GM18502 (cell line): ENCODE measurements at regions not wholly inside any gene's neighbourhood (a gene's known extent, or its start where the extent isn't known, plus 50 kb on each side); places are given as distances from the start of the nearest gene placed in this dataset.
"Not testable (repeated sequence)": the region's sequence is repeated elsewhere in the genome, so short reads cannot be mapped to it uniquely, and the experiment has no call there.

Experiments used
- ATAC-seq: cut with Tn5 transposase; IDR thresholded peaks from one replicate; pipeline ENCODE4 v1.9.1; 2021; ENCODE audit warnings: mild to moderate bottlenecking; ENCODE audit not compliant: unreplicated experiment, poor library complexity

DNA sequence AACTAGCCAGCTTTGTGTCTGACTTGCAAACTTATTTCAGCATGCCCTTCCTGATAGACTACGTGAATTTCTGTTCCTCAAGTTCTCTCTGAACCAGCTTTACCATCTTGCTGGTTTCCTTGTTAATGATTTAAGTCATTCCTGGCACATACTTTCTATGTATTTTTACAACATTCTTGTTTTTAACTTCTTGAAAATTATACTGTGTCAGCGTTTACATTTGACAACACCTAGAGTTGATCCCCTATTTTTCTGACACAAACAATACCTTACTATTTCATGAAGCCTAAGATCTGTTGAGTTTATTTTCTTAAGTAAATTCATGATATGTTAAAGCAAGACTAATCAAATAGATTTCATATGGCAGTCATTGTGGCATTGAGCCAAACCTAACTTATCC lies 686.3 kb downstream of the XPNPEP1 start:
- no peak for ATAC-seq

DNA sequence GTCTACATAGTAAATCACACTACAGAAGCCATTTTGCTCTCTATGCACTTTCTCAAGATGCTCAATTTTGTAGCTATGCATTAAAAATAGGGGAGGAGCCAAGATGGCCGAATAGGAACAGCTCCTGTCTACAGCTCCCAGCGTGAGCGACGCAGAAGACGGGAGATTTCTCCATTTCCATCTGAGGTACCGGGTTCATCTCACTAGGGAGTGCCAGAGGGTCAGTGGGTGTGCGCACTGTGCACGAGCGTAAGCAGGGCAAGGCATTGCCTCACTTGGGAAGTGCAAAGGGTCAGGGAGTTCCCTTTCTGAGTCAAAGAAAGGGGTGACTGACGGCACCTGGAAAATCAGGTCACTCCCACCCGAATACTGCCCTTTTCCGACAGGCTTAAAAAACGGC lies 699.8 kb downstream of the XPNPEP1 start:
- ATAC-seq, result not testable (repeated sequence)

- no peak for ATAC-seq
These were observed 703.2 kb downstream of the XPNPEP1 start for GRCh38 chr10:109219935-109220605.

DNA sequence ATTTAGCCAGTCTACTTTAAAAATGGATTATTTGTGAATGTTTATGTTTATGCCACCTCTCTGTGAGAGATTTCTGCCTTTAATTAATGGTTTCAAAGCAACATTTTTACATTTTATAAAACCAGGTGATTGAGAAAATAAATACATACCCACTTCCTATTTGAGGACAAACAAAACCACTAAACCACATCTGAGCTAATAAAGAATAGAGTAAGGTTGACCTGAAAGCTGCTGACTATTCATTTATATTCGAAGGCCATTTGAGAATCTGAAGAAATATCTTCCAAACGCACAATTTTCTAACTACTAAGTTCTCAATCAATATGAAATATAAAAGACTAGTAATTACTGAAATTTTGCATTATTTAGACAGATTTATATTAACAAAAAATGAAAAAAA lies 705.1 kb downstream of the XPNPEP1 start:
- no peak for ATAC-seq

DNA sequence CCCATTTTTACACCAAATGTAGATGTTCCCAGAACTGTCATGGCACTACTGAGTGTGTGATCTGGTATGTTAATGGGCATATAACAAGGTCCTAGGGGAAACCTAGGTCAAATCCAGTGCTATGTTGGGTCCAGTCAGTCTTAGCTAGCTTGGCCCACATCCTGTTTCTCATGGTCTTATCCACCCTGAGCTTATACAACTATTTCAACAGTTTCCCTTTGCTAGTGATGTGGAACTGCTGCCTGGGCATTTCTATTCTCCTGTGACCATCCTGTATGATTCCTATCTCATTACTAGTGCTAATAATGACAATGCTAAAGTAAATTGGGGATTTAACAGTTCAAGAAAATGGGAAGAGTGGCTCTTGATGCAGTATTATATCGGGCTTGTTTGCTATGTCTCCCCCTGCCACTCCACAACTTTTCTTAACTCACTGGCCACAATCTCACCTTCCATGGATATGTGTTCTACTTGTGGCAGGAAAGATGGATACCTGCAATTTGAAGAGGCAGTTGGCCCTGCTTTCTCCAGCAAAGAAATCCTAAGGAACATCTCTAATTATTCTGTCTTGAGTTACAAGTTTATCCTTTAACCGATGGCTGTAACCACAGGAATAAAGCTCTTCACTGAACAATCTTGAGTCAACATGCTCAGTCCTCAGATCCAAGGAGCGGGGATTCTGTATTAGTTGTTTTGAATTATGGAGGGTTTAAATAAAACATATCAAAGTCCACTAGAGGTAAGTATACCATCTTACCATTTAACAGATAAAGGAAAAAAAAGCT lies 707.8 kb downstream of the XPNPEP1 start:
- ATAC-seq, result no peak

- not testable (repeated sequence) for ATAC-seq
These were observed 708.4 kb downstream of the XPNPEP1 start for GRCh38 chr10:109214891-109215290.

- ATAC-seq, result no peak
These were observed 716.0 kb downstream of the XPNPEP1 start for GRCh38 chr10:109207361-109207760.

DNA sequence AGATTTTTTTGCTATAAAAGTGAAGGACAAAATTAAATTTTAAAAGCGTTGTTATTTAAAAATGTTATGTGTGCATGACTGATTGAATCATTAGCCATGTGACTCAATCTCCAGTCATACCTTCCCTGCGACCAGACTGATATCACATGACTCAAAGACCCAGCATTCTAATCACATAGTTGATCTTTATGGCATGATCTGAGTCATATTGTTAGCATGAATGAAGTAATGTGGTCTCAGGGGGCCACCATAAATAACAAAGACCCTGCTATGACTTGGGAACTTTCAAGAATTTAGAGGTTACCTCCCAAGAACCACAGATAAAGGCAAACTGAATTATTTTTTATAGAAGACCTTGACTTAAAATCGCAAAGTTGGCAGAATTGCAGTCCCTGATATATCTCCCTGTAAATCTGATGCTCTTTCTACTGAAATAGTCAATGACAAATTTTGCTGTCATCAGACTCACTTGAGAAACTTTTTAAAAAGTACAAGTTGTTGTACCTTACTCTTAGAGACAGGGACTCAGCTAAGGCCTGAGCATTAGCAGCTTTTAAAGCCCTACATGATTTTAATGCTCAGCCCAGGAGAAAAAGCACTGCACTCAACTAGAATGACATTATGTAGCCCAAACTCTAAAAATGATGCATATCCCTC lies 717.3 kb downstream of the XPNPEP1 start:
- ATAC-seq, result no peak

- ATAC-seq, result no peak
These were observed 719.5 kb downstream of the XPNPEP1 start for GRCh38 chr10:109203646-109204353.

DNA sequence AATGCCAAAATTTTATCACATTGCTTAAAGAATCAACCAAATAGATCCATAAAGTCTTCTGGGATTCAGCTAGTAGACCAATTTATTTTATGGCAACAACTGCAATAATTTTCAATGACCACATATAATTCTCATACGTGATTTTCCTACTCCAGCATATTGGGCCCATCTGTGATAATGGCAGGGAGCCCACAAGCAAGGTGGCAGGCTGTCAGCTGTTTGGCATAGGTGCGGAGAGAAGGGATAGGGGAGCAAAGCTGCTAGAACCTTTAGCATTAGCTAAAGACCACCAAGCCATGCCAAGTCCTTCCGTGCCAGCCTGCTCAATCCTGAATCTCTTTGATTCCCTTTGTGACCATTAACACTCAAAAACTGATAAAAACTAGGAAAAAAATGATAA lies 721.2 kb downstream of the XPNPEP1 start:
- no peak for ATAC-seq

- ATAC-seq, result no peak
These were observed 722.7 kb downstream of the XPNPEP1 start for GRCh38 chr10:109200646-109201045.

DNA sequence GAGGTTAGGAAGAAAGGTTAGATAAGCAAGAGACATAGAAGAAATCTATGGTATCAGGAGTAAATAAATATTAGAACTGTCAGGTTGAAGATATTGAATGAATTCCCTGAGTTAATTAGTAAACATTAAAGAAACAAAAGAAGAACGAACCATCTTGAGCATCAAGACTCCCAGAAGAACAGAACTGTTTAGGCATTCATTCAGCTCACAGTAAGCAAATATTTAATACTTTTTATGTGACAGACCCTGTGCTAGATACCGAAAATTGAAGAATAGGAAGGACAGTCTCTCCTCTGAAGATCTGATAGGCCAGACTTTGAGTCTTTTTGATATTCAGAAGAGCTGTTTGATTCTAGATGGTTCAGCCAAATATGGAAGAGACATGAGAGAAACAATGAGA lies 731.5 kb downstream of the XPNPEP1 start:
- ATAC-seq, result no peak

GRCh38 chr10:109191341-109191740 lies 732.0 kb downstream of the XPNPEP1 start:
- no peak for ATAC-seq

GRCh38 chr10:109187677-109188076 lies 735.6 kb downstream of the XPNPEP1 start:
- ATAC-seq, result no peak

GRCh38 chr10:109183366-109183765 lies 739.9 kb downstream of the XPNPEP1 start:
- no peak for ATAC-seq

DNA sequence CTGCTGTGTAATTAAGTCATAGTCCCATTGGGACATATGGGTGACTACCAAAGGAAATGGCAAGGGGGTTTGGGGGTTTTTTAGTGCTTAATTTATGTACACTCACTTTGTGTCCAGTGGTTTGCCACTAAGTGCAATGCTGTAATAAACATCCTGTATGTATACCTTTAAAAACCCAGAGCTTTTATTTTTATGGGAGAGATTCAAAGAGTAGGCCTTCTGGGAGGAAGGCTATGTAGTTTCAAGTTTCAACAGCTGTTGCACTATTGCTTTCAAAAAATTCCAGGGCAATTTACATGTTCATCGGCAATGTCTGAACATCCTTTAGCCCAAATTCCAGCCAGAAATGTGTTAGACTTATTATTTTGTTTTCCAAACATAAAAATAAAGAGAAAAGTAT lies 744.7 kb downstream of the XPNPEP1 start:
- ATAC-seq, result no peak

DNA sequence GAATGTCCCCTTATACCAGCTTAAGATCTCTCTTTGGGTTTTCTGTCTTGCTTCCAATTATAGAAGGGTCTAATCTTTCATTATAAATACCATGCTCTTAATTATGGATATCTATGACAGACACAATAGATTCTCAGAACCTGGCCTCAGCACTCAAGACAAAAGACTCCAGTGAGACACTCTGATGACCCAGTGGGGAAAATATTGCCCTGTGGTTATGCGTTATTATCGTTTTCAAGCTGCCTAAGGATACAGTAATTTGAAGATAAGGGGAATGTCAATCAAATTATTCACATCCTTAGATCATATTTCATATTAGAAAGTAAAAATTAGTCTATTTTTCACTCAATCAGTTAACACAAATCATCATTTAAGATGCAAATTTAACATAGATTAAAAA lies 748.8 kb downstream of the XPNPEP1 start:
- no peak for ATAC-seq

DNA sequence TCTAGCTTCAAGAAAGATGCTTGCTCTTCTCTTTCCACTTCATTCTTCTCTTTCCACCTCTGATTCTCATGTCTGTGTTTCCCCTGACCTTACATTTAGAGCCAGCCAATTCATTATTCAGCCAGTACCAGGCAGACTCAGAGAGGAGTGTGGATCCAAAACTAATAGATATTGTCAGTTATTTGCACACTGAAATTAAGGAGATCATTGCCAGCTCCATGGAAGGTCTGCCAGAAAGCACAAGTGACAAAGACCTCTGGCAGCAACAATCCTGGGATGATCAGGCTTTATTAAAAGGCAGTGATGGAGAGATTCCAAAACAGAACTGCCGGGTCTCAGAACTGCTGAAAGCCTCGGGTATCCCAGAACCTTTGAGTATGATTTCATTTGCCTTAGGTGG lies 749.4 kb downstream of the XPNPEP1 start:
- ATAC-seq, result no peak

GRCh38 chr10:109173121-109173520 lies 750.2 kb downstream of the XPNPEP1 start:
- ATAC-seq, result no peak

DNA sequence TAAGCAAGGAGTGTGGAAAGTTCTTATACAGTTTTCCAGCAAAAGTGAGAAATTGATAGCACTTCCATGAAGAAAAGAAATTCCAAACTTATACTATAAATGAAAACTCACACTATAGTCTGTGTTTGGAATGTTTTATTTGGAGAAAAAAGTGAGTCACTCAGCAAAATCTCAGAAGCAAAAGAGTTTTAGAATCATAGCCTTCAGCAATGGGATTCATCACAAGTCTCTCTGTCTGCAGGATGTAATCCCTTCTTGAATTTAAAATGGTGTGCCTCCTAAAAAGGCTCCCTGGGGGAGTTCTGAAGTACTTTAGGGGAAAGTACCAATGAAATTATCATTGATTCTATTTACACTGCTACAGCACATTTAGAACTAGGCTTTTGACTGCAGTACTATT lies 756.4 kb downstream of the XPNPEP1 start:
- ATAC-seq, result no peak

GRCh38 chr10:109159351-109159750 lies 764.0 kb downstream of the XPNPEP1 start:
- ATAC-seq, result no peak
